Stimulated activated naive CD8-positive, alpha-beta T cell treated with anti-CD3 and anti-CD28 coated beads, Interleukin-15, Interleukin-2, amounts not matched to agents 100 ng/mL and 50 ng/mL, for 24 hours (primary cell): ENCODE measurements at regions not wholly inside any gene's neighbourhood (a gene's known extent, or its start where the extent isn't known, plus 50 kb on each side); places are given as distances from the start of the nearest gene placed in this dataset.

ENCODE experiments used
- H3K27ac Mint-ChIP-seq: one replicate; pipeline ENCODE4 v1.8.0; 2021; ENCODE audit warnings: mild to moderate bottlenecking, mixed read lengths
- H3K27me3 Mint-ChIP-seq: one replicate; pipeline ENCODE4 v1.8.0; 2021; ENCODE audit warnings: mixed read lengths
- H3K36me3 Mint-ChIP-seq: one replicate; pipeline ENCODE4 v1.8.0; 2021; ENCODE audit warnings: low read depth, mixed read lengths
- H3K4me1 Mint-ChIP-seq: one replicate; pipeline ENCODE4 v1.8.0; 2021; ENCODE audit warnings: low read depth, mixed read lengths
- H3K4me3 Mint-ChIP-seq: one replicate; pipeline ENCODE4 v1.8.0; 2021; ENCODE audit warnings: mild to moderate bottlenecking, mixed read lengths
- H3K9me3 Mint-ChIP-seq: one replicate; pipeline ENCODE4 v1.8.0; 2021; ENCODE audit warnings: mixed read lengths

DNA sequence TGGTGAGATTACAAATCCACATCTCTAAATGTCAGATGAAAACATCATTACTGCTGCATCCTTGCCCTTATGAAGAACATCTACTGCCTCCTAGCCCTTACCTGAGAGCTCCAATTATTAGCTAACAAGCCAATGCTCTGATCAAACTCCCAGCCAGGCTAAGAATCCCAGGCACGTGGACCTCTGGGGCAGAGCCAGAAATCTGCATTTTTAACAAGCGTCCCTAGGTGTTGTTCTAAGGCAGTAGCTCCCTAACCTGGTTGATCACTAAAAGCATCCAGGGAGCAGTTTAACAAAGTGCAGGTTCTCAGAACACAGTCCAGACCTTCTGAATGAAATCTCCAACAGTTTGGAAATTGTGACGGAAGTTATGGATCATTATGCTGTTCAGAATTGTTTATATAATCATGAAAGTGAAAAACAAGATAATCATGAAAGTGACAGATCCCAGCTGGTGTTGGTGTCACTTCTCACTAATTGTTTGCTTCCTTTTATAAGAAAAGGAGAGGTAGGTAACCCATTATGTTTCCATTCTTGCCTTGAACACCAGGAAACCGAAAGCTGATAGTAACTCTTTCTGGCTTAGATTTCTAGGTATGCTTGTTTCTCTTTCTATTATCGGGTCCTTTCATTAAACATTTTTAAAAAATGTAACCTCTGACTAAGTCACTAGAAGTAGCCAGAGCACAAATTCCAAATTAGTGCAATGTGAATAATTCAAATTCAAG, 216.5 kb upstream of the NR4A3 start:
- Mint-ChIP-seq H3K9me3 (no peaks in the 10 kb centered on the region), H3K4me3 (no peak overlapping the region), H3K27me3 (peaks cover 22% of the 10 kb centered on the region), H3K27ac (no peak overlapping the region), H3K4me1 (peaks cover 10% of the 10 kb centered on the region), H3K36me3 (no peaks in the 10 kb centered on the region)

DNA sequence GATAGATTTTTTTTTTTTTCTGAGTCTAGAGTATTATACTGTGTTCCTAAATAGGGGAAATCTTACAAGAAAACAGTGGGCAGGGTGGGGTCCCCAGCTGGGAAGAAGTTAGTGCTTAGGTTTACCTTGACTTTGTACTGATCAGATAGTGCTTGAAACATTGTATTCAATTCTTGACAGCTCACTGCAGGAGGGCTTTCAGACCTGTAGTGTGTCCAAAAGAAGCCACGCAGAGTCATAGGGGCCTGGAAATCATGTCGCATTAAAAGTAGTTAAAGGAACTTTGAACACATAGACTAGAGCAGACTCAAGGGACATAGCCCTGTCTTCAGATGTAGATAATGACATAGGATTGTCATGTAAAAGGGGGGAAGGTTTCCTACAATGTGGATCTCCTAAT, 215.4 kb upstream of the NR4A3 start:
- Mint-ChIP-seq H3K9me3 (no peaks in the 10 kb centered on the region), H3K4me1 (peaks cover 10% of the 10 kb centered on the region), H3K27me3 (peaks cover 30% of the 10 kb centered on the region), H3K4me3 (no peak overlapping the region), H3K36me3 (no peaks in the 10 kb centered on the region), H3K27ac (no peak overlapping the region)

DNA sequence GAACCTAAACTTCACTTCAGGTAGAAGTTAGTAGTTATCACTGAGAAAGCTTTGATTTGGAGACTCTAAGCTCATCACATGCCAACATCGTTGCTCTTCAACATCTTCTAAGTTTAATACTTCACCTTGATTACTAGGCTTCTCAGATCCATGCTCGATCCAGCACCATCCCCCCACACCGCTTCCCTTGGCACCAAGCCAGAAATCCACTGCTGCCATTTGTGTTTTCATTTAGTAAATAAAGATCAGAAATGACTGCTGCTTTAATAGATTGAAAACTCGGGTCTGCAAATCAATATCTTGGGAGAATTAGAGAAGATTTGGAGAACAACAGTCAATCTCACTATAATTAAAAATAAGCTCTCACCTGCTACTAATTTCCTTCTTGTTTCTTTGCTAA, 214.7 kb upstream of the NR4A3 start:
- Mint-ChIP-seq H3K4me1 (peaks cover 10% of the 10 kb centered on the region), H3K27ac (no peak overlapping the region), H3K9me3 (no peaks in the 10 kb centered on the region), H3K27me3 (peaks cover 30% of the 10 kb centered on the region), H3K36me3 (no peaks in the 10 kb centered on the region), H3K4me3 (no peak overlapping the region)

DNA sequence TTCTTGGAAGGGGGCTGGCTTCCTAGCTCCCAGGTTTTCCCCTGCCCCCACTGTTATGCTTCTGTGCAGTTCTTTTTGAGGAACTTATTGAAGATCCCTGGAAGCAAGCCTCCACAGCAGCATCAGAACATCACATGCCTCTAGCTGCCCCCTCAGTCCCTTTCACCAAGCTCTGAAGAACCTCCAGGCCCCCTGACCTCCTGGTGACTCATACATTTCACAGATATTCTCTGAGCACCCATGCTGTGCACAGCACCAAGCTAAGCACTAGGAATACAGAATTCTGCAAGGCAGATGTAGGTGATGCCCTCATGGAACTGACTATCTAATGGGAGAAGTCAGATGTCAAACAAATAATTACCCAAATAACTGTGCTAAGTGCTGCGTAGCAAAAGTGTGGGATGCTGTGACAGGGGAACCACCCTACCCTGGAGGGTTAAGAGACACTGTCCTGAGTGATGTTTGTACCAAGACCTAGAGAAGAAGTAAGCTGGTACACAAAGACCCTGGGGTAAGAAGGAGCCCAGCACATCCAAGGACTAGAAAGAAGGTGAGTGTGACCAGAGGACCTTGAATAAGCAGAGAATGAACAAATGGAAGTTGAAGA, 213.7 kb upstream of the NR4A3 start:
- Mint-ChIP-seq H3K4me3 (no peak overlapping the region), H3K27ac (no peak overlapping the region), H3K36me3 (no peaks in the 10 kb centered on the region), H3K4me1 (peaks cover 3% of the 10 kb centered on the region), H3K9me3 (no peaks in the 10 kb centered on the region), H3K27me3 (peaks cover 30% of the 10 kb centered on the region)

DNA sequence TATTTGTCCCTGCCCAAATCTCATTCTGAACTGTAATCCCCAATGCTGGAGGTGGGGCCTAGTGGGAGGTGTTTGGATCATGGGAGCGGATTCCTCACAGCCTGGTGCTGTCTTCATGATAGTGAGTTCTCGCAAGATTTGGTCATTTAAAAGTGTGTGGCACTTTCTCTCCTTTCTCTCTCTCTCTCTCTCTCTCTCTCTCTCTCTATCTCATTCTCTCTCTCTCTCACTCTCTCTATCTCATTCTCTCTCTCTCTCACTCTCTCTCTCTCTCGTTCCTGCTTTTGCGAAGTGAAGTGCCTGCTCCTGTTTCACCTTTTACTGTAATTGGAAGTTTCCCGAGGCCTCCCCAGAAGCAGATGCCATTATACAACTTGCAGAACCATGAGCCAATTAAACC, 207.3 kb upstream of the NR4A3 start:
- no peaks in the 10 kb centered on the region for H3K9me3 Mint-ChIP-seq
- H3K27me3 Mint-ChIP-seq = peaks cover 23% of the 10 kb centered on the region
- H3K36me3 Mint-ChIP-seq = no peaks in the 10 kb centered on the region
- H3K4me3 Mint-ChIP-seq = no peak overlapping the region
- H3K4me1 Mint-ChIP-seq = no peaks in the 10 kb centered on the region
- H3K27ac Mint-ChIP-seq = no peak overlapping the region

DNA sequence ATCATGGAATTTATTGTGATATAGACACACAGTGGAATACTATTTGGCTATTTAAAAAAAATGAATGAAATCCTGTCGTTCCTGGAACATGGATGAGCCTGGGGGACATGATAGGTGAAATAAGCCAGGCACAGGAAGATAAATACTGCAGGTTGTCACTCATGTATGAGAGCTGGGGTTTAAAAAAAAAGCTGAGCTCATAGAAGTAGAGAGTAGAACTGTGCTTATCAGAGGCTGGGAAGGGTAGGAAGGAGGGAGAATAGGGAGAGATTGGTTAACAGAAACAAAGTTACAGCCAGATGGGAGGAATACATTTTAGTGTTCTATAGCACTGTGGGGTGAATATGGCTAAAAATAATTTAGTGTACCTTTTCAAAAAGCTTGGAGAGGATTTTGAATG, 200.6 kb upstream of the NR4A3 start:
- no peak overlapping the region for H3K27ac Mint-ChIP-seq
- no peak overlapping the region for H3K4me3 Mint-ChIP-seq
- no peaks in the 10 kb centered on the region for H3K9me3 Mint-ChIP-seq
- no peaks in the 10 kb centered on the region for H3K4me1 Mint-ChIP-seq
- H3K27me3 Mint-ChIP-seq = peaks cover 4% of the 10 kb centered on the region
- no peaks in the 10 kb centered on the region for H3K36me3 Mint-ChIP-seq

DNA sequence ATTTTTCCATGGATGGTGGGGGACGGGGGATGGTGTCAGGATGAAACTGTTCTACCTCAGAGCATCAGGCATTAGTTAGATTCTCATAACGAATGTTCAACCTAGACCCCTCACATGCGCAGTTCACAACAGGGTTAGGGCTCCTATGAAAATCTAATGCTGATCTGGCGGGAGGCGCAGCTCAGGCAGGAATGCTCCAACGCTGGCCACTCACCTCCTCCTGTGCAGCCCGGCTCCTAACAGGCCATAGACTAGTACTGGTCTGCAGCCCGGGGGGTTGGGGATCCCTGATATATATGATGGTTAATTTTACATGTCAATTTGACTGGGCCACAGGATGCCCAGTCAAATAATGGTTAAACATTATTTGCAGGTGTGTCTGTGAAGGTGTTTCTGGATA, 199.0 kb upstream of the NR4A3 start:
- Mint-ChIP-seq H3K27ac (no peak overlapping the region), H3K9me3 (no peaks in the 10 kb centered on the region), H3K27me3 (no peaks in the 10 kb centered on the region), H3K4me3 (no peak overlapping the region), H3K4me1 (no peaks in the 10 kb centered on the region), H3K36me3 (no peaks in the 10 kb centered on the region)

DNA sequence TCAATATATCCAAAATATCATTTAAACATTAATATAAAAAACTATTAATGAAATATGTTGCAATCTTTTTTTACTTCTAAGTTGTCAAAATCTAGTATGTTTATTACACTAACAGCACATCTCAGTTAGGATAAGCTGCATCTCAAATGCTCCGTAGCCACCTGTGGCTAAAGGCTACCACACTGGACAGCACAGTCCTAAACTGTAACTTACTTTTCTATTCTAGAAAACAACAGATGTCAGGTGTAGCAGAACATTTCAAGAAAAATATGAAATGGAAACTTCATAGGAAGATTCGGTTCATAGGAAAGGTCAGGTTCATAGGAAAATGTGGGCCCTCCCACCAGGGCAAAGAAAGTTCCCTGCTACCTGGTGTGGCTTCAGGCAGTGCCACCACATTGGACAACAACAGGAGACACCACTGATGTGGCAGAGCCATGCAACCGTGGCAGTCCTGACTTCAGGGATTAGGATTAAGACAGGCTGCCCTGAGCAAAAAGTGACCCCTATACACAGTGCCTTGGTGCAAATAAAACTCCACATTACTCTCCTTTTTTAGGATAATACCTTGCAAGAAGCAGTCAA, 197.8 kb upstream of the NR4A3 start:
- Mint-ChIP-seq H3K36me3 (no peaks in the 10 kb centered on the region), H3K9me3 (no peaks in the 10 kb centered on the region), H3K27ac (no peak overlapping the region), H3K27me3 (no peaks in the 10 kb centered on the region), H3K4me3 (no peak overlapping the region), H3K4me1 (no peaks in the 10 kb centered on the region)

DNA sequence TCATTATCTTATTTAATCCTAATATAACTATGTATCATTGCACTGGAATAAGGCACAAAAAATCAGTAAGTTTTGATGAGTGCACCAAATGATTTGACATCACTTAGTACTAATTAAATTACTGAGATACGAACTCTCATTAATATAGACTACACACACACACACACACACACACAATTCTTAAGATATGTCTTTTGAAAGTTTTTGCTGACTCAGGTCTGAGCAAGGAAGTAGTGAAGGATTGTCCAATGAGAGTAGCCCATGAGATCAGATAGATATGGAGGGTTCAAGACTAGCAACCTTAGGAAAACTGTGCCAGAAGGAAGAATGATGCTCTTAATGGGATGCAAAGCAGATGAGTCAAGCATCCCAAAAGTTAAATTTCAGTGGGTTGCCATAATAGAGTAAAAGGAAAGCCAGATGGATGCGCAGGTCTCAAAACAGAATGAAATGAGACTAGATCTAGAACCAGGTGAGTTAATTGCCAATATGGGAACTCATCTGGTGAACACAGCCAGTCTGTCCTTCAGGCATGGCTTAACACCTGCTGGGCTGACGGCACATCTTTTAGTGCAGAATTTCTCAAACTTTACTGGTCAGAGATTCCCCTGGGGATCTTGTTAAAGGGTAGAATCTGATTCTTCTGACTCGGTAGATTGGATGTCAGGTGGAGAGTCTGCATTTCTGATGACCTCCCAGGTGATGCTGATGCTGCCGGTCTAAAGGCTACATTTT, 197.0 kb upstream of the NR4A3 start:
- H3K4me1 Mint-ChIP-seq = no peaks in the 10 kb centered on the region
- no peaks in the 10 kb centered on the region for H3K9me3 Mint-ChIP-seq
- no peaks in the 10 kb centered on the region for H3K36me3 Mint-ChIP-seq

DNA sequence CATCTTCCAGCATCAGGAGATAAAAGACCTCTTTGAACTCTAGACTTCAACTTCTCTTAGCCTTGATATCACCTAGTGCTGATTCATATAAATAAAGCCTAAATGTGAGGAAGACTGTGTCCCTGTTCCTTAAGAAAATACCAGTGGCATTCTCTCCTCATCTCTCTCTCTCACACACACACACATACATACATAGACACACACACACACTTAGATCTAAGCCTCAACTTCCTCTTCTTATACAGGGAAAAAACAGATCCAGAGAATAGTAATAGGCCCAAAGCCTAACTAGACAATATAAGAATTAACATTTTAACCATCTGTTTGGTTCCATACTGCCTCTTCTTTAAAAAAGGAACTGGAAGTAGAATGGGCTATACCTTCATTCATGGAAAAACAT, 195.3 kb upstream of the NR4A3 start:
- no peak overlapping the region for H3K4me3 Mint-ChIP-seq
- no peaks in the 10 kb centered on the region for H3K36me3 Mint-ChIP-seq
- H3K27ac Mint-ChIP-seq = no peak overlapping the region
- H3K9me3 Mint-ChIP-seq = no peaks in the 10 kb centered on the region
- no peaks in the 10 kb centered on the region for H3K27me3 Mint-ChIP-seq
- no peaks in the 10 kb centered on the region for H3K4me1 Mint-ChIP-seq

More for the DNA sequence above, 197.0 kb upstream of the NR4A3 start:
- H3K27ac Mint-ChIP-seq = no peak overlapping the region
- H3K27me3 Mint-ChIP-seq = no peaks in the 10 kb centered on the region
- H3K4me3 Mint-ChIP-seq = no peak overlapping the region

DNA sequence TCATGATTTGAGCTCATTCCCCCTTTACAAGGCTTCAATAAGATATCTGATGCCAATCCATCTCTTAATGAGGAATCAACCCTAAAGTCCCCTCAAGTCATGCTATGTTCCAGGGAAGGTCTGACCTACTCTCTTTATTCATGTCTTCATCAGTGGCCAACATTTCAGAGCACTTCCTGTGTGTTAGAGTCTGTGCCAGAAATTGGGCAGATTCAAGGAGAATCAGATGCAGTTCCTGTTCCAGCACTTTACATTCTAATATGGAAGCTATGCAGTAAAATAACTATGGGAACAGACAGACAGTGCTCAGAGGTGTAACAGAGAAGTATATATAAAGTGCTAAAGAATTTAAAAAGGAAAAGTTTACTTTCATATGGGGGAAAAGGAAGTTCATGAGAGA, 193.4 kb upstream of the NR4A3 start:
- Mint-ChIP-seq H3K4me3 (no peak overlapping the region), H3K9me3 (no peaks in the 10 kb centered on the region), H3K36me3 (no peaks in the 10 kb centered on the region), H3K4me1 (no peaks in the 10 kb centered on the region), H3K27ac (no peak overlapping the region), H3K27me3 (no peaks in the 10 kb centered on the region)

DNA sequence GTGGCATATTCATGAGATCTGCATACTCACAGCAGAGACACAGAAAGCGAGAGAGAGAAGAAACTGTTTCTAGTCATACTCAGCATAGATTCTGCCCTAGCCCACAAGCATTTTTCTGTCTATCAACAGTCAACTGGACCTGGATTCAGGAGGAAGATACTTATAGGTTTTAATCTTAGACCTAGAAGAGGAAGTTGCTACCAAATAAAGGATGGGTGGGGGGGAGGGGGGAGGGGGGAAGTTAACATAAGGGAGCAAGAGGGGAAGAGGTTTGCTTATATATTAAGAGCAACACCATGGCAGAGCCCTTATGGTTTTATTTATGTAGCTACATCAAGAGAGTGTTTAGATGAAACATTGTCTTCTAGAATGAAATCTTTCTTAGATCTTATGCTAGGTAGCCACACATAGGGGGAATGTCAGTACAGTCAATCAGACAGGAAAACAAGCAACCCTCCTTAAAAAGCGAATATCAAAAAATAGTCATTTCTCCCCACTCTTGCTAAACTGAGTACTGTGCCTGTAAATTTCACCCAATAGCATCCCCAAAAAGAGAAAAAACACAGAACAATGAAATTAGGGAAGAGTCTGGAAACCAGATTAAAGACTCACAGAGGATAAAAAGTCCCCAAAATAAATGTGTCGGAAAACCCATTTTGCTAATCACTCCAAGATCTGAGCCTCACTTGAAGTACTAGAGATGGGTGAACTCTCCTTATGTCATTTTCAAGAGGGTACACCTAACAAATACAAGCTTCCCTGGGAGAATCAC, 192.7 kb upstream of the NR4A3 start:
- Mint-ChIP-seq H3K4me3 (no peak overlapping the region), H3K36me3 (no peaks in the 10 kb centered on the region), H3K27me3 (no peaks in the 10 kb centered on the region), H3K27ac (no peak overlapping the region), H3K9me3 (no peaks in the 10 kb centered on the region), H3K4me1 (no peaks in the 10 kb centered on the region)

DNA sequence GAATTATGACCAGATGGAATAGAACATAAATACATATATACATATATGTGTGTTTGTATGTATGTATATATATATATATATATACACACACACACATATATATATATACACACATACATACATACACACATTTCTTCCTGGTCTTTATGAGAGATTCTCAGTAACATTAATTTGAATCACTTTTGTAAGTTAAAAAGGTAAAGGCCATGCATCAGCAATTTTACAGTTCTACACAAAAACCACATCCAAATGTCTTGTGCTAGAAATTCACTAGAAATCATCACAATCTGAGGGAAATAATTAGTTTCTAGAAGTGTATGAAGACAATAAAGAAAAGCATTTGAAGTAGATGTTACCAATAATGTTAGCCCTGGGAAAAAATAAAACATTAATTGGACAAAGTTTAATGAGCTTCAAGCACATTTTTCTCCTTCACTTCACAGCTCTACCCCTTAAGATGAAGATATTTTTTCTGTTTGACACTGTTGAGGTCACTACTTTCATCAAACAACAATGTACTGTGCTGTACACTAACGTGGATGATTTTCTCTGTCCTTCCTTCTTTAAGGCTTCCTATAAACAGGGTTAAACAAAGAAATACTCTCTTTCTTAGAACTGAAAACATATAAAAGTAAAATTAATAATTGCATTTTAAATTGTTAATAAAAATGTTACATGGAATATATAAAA, 189.2 kb upstream of the NR4A3 start:
- Mint-ChIP-seq H3K4me3 (no peak overlapping the region), H3K27me3 (peaks cover 3% of the 10 kb centered on the region), H3K27ac (no peak overlapping the region), H3K9me3 (no peaks in the 10 kb centered on the region), H3K36me3 (no peaks in the 10 kb centered on the region), H3K4me1 (no peaks in the 10 kb centered on the region)

DNA sequence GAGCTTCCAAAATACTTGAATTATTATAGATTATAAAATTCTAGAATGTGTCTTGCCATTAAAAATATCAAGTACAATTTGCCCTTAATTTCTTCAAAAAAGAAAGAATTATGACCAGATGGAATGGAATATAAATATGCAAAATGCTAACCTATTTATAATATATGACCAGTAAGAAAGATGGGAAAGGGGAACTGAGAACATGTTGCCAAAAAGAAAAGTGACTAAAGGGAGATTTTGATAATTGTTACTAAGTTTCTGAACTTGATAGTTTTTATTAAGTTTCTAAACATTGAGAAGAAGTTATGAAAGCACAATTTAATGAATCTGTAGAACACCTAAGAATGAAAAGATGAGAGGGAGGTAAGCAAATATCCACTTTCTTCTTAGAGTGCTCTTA, 188.4 kb upstream of the NR4A3 start:
- no peaks in the 10 kb centered on the region for H3K9me3 Mint-ChIP-seq
- no peaks in the 10 kb centered on the region for H3K36me3 Mint-ChIP-seq
- no peak overlapping the region for H3K27ac Mint-ChIP-seq
- peaks cover 3% of the 10 kb centered on the region for H3K27me3 Mint-ChIP-seq
- H3K4me1 Mint-ChIP-seq = no peaks in the 10 kb centered on the region
- no peak overlapping the region for H3K4me3 Mint-ChIP-seq
